HepG2 (cell line): ENCODE measurements at regions not wholly inside any gene's neighbourhood (a gene's known extent, or its start where the extent isn't known, plus 50 kb on each side); places are given as distances from the start of the nearest gene placed in this dataset.

Experiments
- ATAC-seq: fragments of 200-7000 bp; cut with Tn5 transposase; 3 replicates; pipeline ENCODE4 v1.9.1; 2020; ENCODE audit warnings: mild to moderate bottlenecking, moderate library complexity
- BruUV-seq: library from RNA; stranded (reverse); fragments of 400-500 nt; replicated peaks from 2 replicates; lab custom pipeline; 2021; lab: Mats Ljungman, UMichigan
- CTCF ChIA-PET: fragments of 300-600 bp; formaldehyde crosslinking; extraction: SDS; loops from one replicate; lab custom pipeline; 2021; ENCODE audit warnings: low total read pairs, inconsistent platforms, low intra/inter-chr PET ratio; lab: Yijun Ruan, JAX
- POLR2A ChIA-PET: fragments of 350-600 bp; sonication (Branson Sonifier 250); formaldehyde crosslinking; loops from one replicate; lab custom pipeline; 2020; ENCODE audit warnings: antibody characterized with exemption, inconsistent platforms; lab: Yijun Ruan, JAX
- DNase-seq: peaks from one replicate; pipeline ENCODE4 v3.0.0-alpha.2; 2015; ENCODE audit warnings: low spot score
- FAIRE-seq: peaks from 3 replicates; lab custom pipeline; 2011; peaks lifted over from hg19 to GRCh38; lab: Jason Lieb, UNC
- H2AFZ ChIP-seq: one replicate; pipeline ENCODE4 v1.6.1; 2011; ENCODE audit warnings: low read length, inconsistent platforms
- H3K27ac ChIP-seq: fragments of 300-600 bp; 3 replicates; pipeline ENCODE4 v1.8.0; 2011; ENCODE audit warnings: mixed run types, mild to moderate bottlenecking, mixed read lengths, low read length, inconsistent platforms; ENCODE audit not compliant: insufficient read depth; ENCODE audit errors: extremely low read length
- H3K27me3 ChIP-seq, 2 experiments: fragments of 200-600 bp in 1 of 2; 2 replicates in 1 of 2; 3 replicates in 1 of 2; pipeline versions ENCODE4 v1.6.0 to v1.8.0; 2011; ENCODE audit warnings: low read length in 2 of 2, mild to moderate bottlenecking in 2 of 2, moderate library complexity in 2 of 2, inconsistent platforms in 1 of 2; ENCODE audit not compliant: insufficient read depth in 2 of 2, control insufficient read depth in 1 of 2
- H3K36me3 ChIP-seq, 2 experiments: fragments of 200-600 bp in 1 of 2; replicated peaks in 1 of 2; 2 replicates in 1 of 2; 3 replicates in 1 of 2; pipeline versions ENCODE4 v1.5.1 to v1.8.0; 2011; ENCODE audit warnings: low read length in 2 of 2, inconsistent platforms in 1 of 2; ENCODE audit not compliant: insufficient read depth in 2 of 2, control insufficient read depth in 1 of 2
- H3K4me1 ChIP-seq: 2 replicates; pipeline ENCODE4 v1.5.1; 2012; ENCODE audit warnings: low read length, inconsistent platforms; ENCODE audit not compliant: insufficient read depth
- H3K4me2 ChIP-seq: 2 replicates; pipeline ENCODE4 v1.6.0; 2011; ENCODE audit warnings: low read depth, low read length, inconsistent platforms
- H3K4me3 ChIP-seq, 3 experiments: fragments of 200-600 bp in 1 of 3; sonication (generic), shearing (Covaris generic) in 1 of 3; replicated peaks in 1 of 3; 2 replicates each; pipeline ENCODE4 v1.5.1; 2011 to 2016; ENCODE audit warnings: low read length in 3 of 3, inconsistent platforms in 2 of 3, low read depth in 2 of 3, mild to moderate bottlenecking in 2 of 3, control low read depth in 1 of 3, mixed read lengths in 1 of 3; ENCODE audit not compliant: insufficient read depth in 1 of 3
- H3K79me2 ChIP-seq: one replicate; pipeline ENCODE4 v1.6.1; 2011; ENCODE audit warnings: low read length, inconsistent platforms; ENCODE audit not compliant: insufficient read depth
- H3K9ac ChIP-seq: 2 replicates; pipeline ENCODE4 v1.6.0; 2011; ENCODE audit warnings: mild to moderate bottlenecking, low read depth, low read length, inconsistent platforms; ENCODE audit not compliant: insufficient read depth
- H3K9me3 ChIP-seq: 2 replicates; pipeline ENCODE4 v1.5.1; 2012; ENCODE audit warnings: mild to moderate bottlenecking, low read length
- H4K20me1 ChIP-seq: 2 replicates; pipeline ENCODE4 v1.6.0; 2011; ENCODE audit warnings: inconsistent platforms, mild to moderate bottlenecking, low read length, moderate library complexity; ENCODE audit not compliant: insufficient read depth
- CC2D1A ChIP-seq: sonication (generic); formaldehyde crosslinking; IDR thresholded peaks from 2 replicates; pipeline ENCODE4 v1.8.1; 2023; ENCODE audit warnings: mild to moderate bottlenecking, missing genetic modification reagents
- GPN1 ChIP-seq: sonication (generic); formaldehyde crosslinking; IDR thresholded peaks from 2 replicates; pipeline ENCODE4 v1.5.1; 2020; ENCODE audit warnings: missing genetic modification reagents, borderline replicate concordance
- HDAC2 ChIP-seq: sonication (generic); formaldehyde crosslinking; IDR thresholded peaks from 2 replicates; pipeline ENCODE4 v1.4.0; 2020; ENCODE audit warnings: missing genetic modification reagents
- HIVEP1 ChIP-seq: sonication (generic); formaldehyde crosslinking; IDR thresholded peaks from 2 replicates; pipeline ENCODE4 v1.4.0; 2020; ENCODE audit warnings: mild to moderate bottlenecking, missing genetic modification reagents
- MED1 ChIP-seq: sonication (generic); formaldehyde crosslinking; IDR thresholded peaks from 2 replicates; pipeline ENCODE4 v1.4.0; 2020; ENCODE audit warnings: missing genetic modification reagents
- PHF8 ChIP-seq: sonication (generic); formaldehyde crosslinking; IDR thresholded peaks from 2 replicates; pipeline ENCODE4 v1.5.0; 2020; ENCODE audit warnings: missing genetic modification reagents
- PITX1 ChIP-seq: sonication (generic); formaldehyde crosslinking; IDR thresholded peaks from 2 replicates; pipeline ENCODE4 v1.5.1; 2020; ENCODE audit warnings: mild to moderate bottlenecking, missing genetic modification reagents
- RFX1 ChIP-seq: fragments of 450-650 bp; IDR thresholded peaks from 2 replicates; pipeline ENCODE4 v1.6.1; 2017
- SNAI1 ChIP-seq: sonication (generic); formaldehyde crosslinking; IDR thresholded peaks from 2 replicates; pipeline ENCODE4 v1.5.0; 2020; ENCODE audit warnings: mild to moderate bottlenecking, missing genetic modification reagents, borderline replicate concordance
- SP2 ChIP-seq: sonication (generic); formaldehyde crosslinking; IDR thresholded peaks from 2 replicates; pipeline ENCODE4 v1.5.1; 2020; ENCODE audit warnings: mild to moderate bottlenecking, missing genetic modification reagents
- ZNF33B ChIP-seq: sonication (generic); formaldehyde crosslinking; IDR thresholded peaks from 2 replicates; pipeline ENCODE4 v1.5.1; 2020; ENCODE audit warnings: mild to moderate bottlenecking, missing genetic modification reagents
- ZNF501 ChIP-seq: sonication (generic); formaldehyde crosslinking; IDR thresholded peaks from 2 replicates; pipeline ENCODE4 v1.5.1; 2020; ENCODE audit warnings: mild to moderate bottlenecking, moderate library complexity, missing genetic modification reagents
- ZNF569 ChIP-seq: sonication (generic); formaldehyde crosslinking; IDR thresholded peaks from 2 replicates; pipeline ENCODE4 v1.5.0; 2020; ENCODE audit warnings: mild to moderate bottlenecking, missing genetic modification reagents, moderate library complexity, borderline replicate concordance
- ZNF710 ChIP-seq: sonication (generic); formaldehyde crosslinking; IDR thresholded peaks from 2 replicates; pipeline ENCODE4 v1.5.0; 2020; ENCODE audit warnings: mild to moderate bottlenecking, missing genetic modification reagents, borderline replicate concordance
- ZSCAN22 ChIP-seq: sonication (generic); formaldehyde crosslinking; IDR thresholded peaks from 2 replicates; pipeline ENCODE4 v1.4.0; 2020; ENCODE audit warnings: mild to moderate bottlenecking, missing genetic modification reagents
- ZSCAN31 ChIP-seq: sonication (generic); formaldehyde crosslinking; IDR thresholded peaks from 2 replicates; pipeline ENCODE4 v1.5.0; 2020; ENCODE audit warnings: low read depth, mild to moderate bottlenecking, missing genetic modification reagents
- WGBS: methylation state at CpG from one replicate; pipeline ENCODE4 v1.1.6; 2017; ENCODE audit warnings: low lambda C conversion rate; 5-methylcytosine and 5-hydroxymethylcytosine counted together
- in situ Hi-C: cut with HindIII; loops from 2 replicates; pipeline ENCODE4 v1.10.0; 2017; ENCODE audit warnings: low pct_unique_long_range_greater_than_20kb; ENCODE audit not compliant: extremely low pct_ligation_motif_present
- intact Hi-C: fragments of 100-400 bp; cut with micrococcal nuclease; formaldehyde crosslinking; loops from one replicate; pipeline ENCODE4 v1.10.0; 2022; ENCODE audit not compliant: unreplicated experiment
- TF ChIP-seq, protein P1 (sequence below): sonication (generic); formaldehyde crosslinking; IDR thresholded peaks from 2 replicates; pipeline ENCODE4 v1.4.0; 2020; ENCODE audit warnings: low read depth, mild to moderate bottlenecking, missing genetic modification reagents
- TF ChIP-seq, protein P2 (sequence below): sonication (generic); formaldehyde crosslinking; IDR thresholded peaks from 2 replicates; pipeline ENCODE4 v1.5.0; 2020; ENCODE audit warnings: mild to moderate bottlenecking, low read depth, missing genetic modification reagents, borderline replicate concordance
- TF ChIP-seq, protein P3 (sequence below): sonication (generic); formaldehyde crosslinking; IDR thresholded peaks from 2 replicates; pipeline ENCODE4 v1.4.0; 2020; ENCODE audit warnings: missing genetic modification reagents

- intact Hi-C loops (no loop called here), in situ Hi-C loops (no loop called here)
- Histone ChIP-seq H3K4me2 (no peak overlapping the region), H3K27ac (no peak overlapping the region), H3K36me3 (no peaks in the 10 kb centered on the region), H3K4me3 (no peak overlapping the region), H3K4me1 (no peaks in the 10 kb centered on the region), H3K9ac (no peak overlapping the region), H3K79me2 (no peaks in the 10 kb centered on the region), H3K27me3 (peaks cover 0 to 4% of the 10 kb centered on the region in 2 experiments; a peak in 1 of 5 replicates), H3K9me3 (peaks cover 27% of the 10 kb centered on the region), H4K20me1 (no peaks in the 10 kb centered on the region), H2AFZ (no peak overlapping the region)
- ATAC-seq (no peak), FAIRE-seq (no peak), DNase-seq (no peak)
- POLR2A ChIA-PET = no interaction called here
- BruUV-seq = no TSS peak
- TF ChIP-seq MED1 (CRISPR knock-in tag) (no peak), ZNF33B (CRISPR knock-in tag) (no peak), ZNF569 (no peak), ZNF710 (no peak), SNAI1 (CRISPR knock-in tag) (no peak), PITX1 (CRISPR knock-in tag) (no peak), ZNF501 (CRISPR knock-in tag) (no peak), HDAC2 (no peak), PHF8 (CRISPR knock-in tag) (no peak), RFX1 (no peak), SP2 (CRISPR knock-in tag) (no peak), ZSCAN22 (no peak), HIVEP1 (no peak), GPN1 (CRISPR knock-in tag) (no peak), ZSCAN31 (no peak), CC2D1A (no peak)
- TF ChIP-seq, protein P1, sequence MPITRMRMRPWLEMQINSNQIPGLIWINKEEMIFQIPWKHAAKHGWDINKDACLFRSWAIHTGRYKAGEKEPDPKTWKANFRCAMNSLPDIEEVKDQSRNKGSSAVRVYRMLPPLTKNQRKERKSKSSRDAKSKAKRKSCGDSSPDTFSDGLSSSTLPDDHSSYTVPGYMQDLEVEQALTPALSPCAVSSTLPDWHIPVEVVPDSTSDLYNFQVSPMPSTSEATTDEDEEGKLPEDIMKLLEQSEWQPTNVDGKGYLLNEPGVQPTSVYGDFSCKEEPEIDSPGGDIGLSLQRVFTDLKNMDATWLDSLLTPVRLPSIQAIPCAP (CRISPR knock-in tag) = no peak
- TF ChIP-seq, protein P2, sequence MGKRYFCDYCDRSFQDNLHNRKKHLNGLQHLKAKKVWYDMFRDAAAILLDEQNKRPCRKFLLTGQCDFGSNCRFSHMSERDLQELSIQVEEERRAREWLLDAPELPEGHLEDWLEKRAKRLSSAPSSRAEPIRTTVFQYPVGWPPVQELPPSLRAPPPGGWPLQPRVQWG (CRISPR knock-in tag) = no peak
- TF ChIP-seq, protein P3, sequence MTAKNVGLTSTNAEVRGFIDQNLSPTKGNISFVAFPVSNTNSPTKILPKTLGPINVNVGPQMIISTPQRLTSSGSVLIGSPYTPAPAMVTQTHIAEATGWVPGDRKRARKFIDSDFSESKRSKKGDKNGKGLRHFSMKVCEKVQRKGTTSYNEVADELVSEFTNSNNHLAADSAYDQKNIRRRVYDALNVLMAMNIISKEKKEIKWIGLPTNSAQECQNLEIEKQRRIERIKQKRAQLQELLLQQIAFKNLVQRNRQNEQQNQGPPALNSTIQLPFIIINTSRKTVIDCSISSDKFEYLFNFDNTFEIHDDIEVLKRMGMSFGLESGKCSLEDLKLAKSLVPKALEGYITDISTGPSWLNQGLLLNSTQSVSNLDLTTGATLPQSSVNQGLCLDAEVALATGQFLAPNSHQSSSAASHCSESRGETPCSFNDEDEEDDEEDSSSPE (CRISPR knock-in tag) = no peak
- 41% methylated on average over 6 of the region's 6 CpGs for WGBS
- CTCF ChIA-PET = no interaction called here
Measured at GRCh38 chr2:196502386-196502785, 137.1 kb upstream of the CCDC150 start.
